Natural killer cell (primary cell): ENCODE measurements at regions not wholly inside any gene's neighbourhood (a gene's known extent, or its start where the extent isn't known, plus 50 kb on each side); places are given as distances from the start of the nearest gene placed in this dataset.

Experiments
- ATAC-seq, 3 donors: fragments of 150-1000 bp in 2 of 3; fragments of 200-7000 bp in 1 of 3; cut with Tn5 transposase; 1 replicate in 1 of 3; 2 replicates in 2 of 3; pipeline ENCODE4 v1.10.0; 2021; ENCODE audit warnings: mild to moderate bottlenecking in 2 of 3, moderate library complexity in 2 of 3
- DNase-seq, 2 donors: peaks; one replicate each; pipeline versions ENCODE4 v3.0.0 to v3.0.0-alpha.2; 2013 to 2021; ENCODE audit warnings: mixed read lengths in 1 of 2
- H3K27ac ChIP-seq: one replicate; pipeline ENCODE4 v1.5.1; 2013; ENCODE audit warnings: mild to moderate bottlenecking, low read length
- H3K27me3 ChIP-seq: one replicate; pipeline ENCODE4 v1.6.1; 2013; ENCODE audit warnings: low read length; ENCODE audit not compliant: control insufficient read depth, insufficient read depth
- H3K36me3 ChIP-seq: one replicate; pipeline ENCODE4 v1.6.1; 2013; ENCODE audit warnings: low read length; ENCODE audit not compliant: control insufficient read depth, insufficient read depth
- H3K4me1 ChIP-seq: one replicate; pipeline ENCODE4 v1.6.1; 2013; ENCODE audit warnings: low read length; ENCODE audit not compliant: control insufficient read depth, insufficient read depth
- H3K4me3 ChIP-seq: one replicate; pipeline ENCODE4 v1.5.1; 2013; ENCODE audit warnings: low read length
- H3K9me3 ChIP-seq: one replicate; pipeline ENCODE4 v1.6.1; 2013; ENCODE audit warnings: low read length; ENCODE audit not compliant: control insufficient read depth, insufficient read depth
- H3K27ac Mint-ChIP-seq, 2 donors: one replicate each; pipeline ENCODE4 v1.8.0; 2022; ENCODE audit warnings: mild to moderate bottlenecking in 2 of 2, mixed read lengths in 2 of 2, moderate library complexity in 1 of 2
- H3K27me3 Mint-ChIP-seq, 2 donors: one replicate each; pipeline ENCODE4 v1.8.0; 2022; ENCODE audit warnings: low read depth in 2 of 2, mixed read lengths in 2 of 2
- H3K36me3 Mint-ChIP-seq: one replicate; pipeline ENCODE4 v1.8.0; 2022; ENCODE audit warnings: mixed read lengths
- H3K4me1 Mint-ChIP-seq, 2 donors: one replicate each; pipeline ENCODE4 v1.8.0; 2022; ENCODE audit warnings: mixed read lengths in 2 of 2
- H3K4me3 Mint-ChIP-seq: one replicate; pipeline ENCODE4 v1.8.0; 2022; ENCODE audit warnings: mild to moderate bottlenecking, moderate library complexity, mixed read lengths
- H3K9me3 Mint-ChIP-seq, 2 donors: one replicate each; pipeline ENCODE4 v1.8.0; 2022; ENCODE audit warnings: mixed read lengths in 2 of 2
- CTCF ChIP-seq: fragments of 200-600 bp; IDR thresholded peaks from one replicate; pipeline ENCODE4 v1.8.0; 2022; ENCODE audit warnings: antibody characterized with exemption
- WGBS: methylation state at CpG from one replicate; pipeline ENCODE4 v1.1.7; 2013; ENCODE audit warnings: missing lambda C conversion rate; ENCODE audit not compliant: insufficient coverage; 5-methylcytosine and 5-hydroxymethylcytosine counted together
- intact Hi-C: fragments of 100-400 bp; cut with micrococcal nuclease; formaldehyde crosslinking; loops from one replicate; pipeline ENCODE4 v1.14.2; 2022

- DNase-seq, result peak; percentile 18 to 46
- no peak overlapping the region for H3K27ac ChIP-seq
- peak overlapping the region in 1 of 2 donors; percentile 47 for H3K27ac Mint-ChIP-seq
These were observed 278.6 kb downstream of the ADGRA3 start for GRCh38 chr4:22237155-22237751.

GRCh38 chr4:22235698-22236097, 280.2 kb downstream of the ADGRA3 start:
- Mint-ChIP-seq H3K4me3 (no peak overlapping the region), H3K9me3 (peaks cover 0 to 6% of the 10 kb centered on the region in 2 donors), H3K27ac (no peak overlapping the region), H3K27me3 (no peaks in the 10 kb centered on the region), H3K36me3 (no peaks in the 10 kb centered on the region), H3K4me1 (peaks cover 8 to 9% of the 10 kb centered on the region in 2 donors)
- DNase-seq (no peak), ATAC-seq (no peak)
- TF ChIP-seq CTCF, result no peak
- Histone ChIP-seq H3K4me1 (no peaks in the 10 kb centered on the region), H3K36me3 (no peaks in the 10 kb centered on the region), H3K9me3 (no peaks in the 10 kb centered on the region), H3K27me3 (no peaks in the 10 kb centered on the region), H3K27ac (no peak overlapping the region), H3K4me3 (no peak overlapping the region)
- intact Hi-C loops, result no loop called here
- WGBS, result 71% methylated on average over 7 of the region's 7 CpGs

More at GRCh38 chr4:22237155-22237751, 278.6 kb downstream of the ADGRA3 start:
- no peaks in the 10 kb centered on the region for H3K36me3 ChIP-seq
- 40% methylated on average over 4 of the region's 4 CpGs for WGBS
- no peaks in the 10 kb centered on the region for H3K4me1 ChIP-seq
- intact Hi-C loops, result no loop called here
- no peak for TF ChIP-seq CTCF
- H3K4me3 ChIP-seq, result peak overlapping the region; percentile 8
- H3K9me3 ChIP-seq, result no peaks in the 10 kb centered on the region
- no peaks in the 10 kb centered on the region for H3K27me3 ChIP-seq
- Mint-ChIP-seq H3K27me3 (no peaks in the 10 kb centered on the region), H3K4me1 (peaks cover 8 to 9% of the 10 kb centered on the region in 2 donors), H3K36me3 (no peaks in the 10 kb centered on the region), H3K4me3 (peak overlapping the region; percentile 56), H3K9me3 (peaks cover 0 to 6% of the 10 kb centered on the region in 2 donors)
- peak in 1 of 3 donors; percentile 44 for ATAC-seq

GRCh38 chr4:22233230-22233629, 282.6 kb downstream of the ADGRA3 start:
- Histone ChIP-seq H3K27me3 (no peaks in the 10 kb centered on the region), H3K4me3 (no peak overlapping the region), H3K36me3 (no peaks in the 10 kb centered on the region), H3K4me1 (no peaks in the 10 kb centered on the region), H3K9me3 (no peaks in the 10 kb centered on the region), H3K27ac (no peak overlapping the region)
- ATAC-seq, result no peak
- no peak for DNase-seq
- Mint-ChIP-seq H3K27ac (no peak overlapping the region), H3K9me3 (peaks cover 0 to 9% of the 10 kb centered on the region in 2 donors), H3K27me3 (no peaks in the 10 kb centered on the region), H3K4me3 (no peak overlapping the region), H3K4me1 (peaks cover 5 to 8% of the 10 kb centered on the region in 2 donors), H3K36me3 (no peaks in the 10 kb centered on the region)
- no peak for TF ChIP-seq CTCF
- intact Hi-C loops, result no loop called here
- 88% methylated on average over 7 of the region's 7 CpGs for WGBS

- Histone ChIP-seq H3K4me1 (no peaks in the 10 kb centered on the region), H3K9me3 (no peaks in the 10 kb centered on the region), H3K36me3 (no peaks in the 10 kb centered on the region), H3K27me3 (no peaks in the 10 kb centered on the region), H3K4me3 (no peak overlapping the region), H3K27ac (no peak overlapping the region)
- no peak for TF ChIP-seq CTCF
- DNase-seq, result no peak
- Mint-ChIP-seq H3K27ac (no peak overlapping the region), H3K27me3 (no peaks in the 10 kb centered on the region), H3K36me3 (no peaks in the 10 kb centered on the region), H3K4me3 (no peak overlapping the region), H3K4me1 (no peaks in the 10 kb centered on the region), H3K9me3 (peaks cover 0 to 10% of the 10 kb centered on the region in 2 donors)
- WGBS, result 89% methylated on average over 9 of the region's 9 CpGs
- no peak for ATAC-seq
- intact Hi-C loops, result no loop called here
These were observed 272.4 kb upstream of the KCNIP4 start for GRCh38 chr4:22220965-22221364.
